HG02840 (cell line): ENCODE measurements at regions not wholly inside any gene's neighbourhood (a gene's known extent, or its start where the extent isn't known, plus 50 kb on each side); places are given as distances from the start of the nearest gene placed in this dataset.
"Not testable (repeated sequence)": the region's sequence is repeated elsewhere in the genome, so short reads cannot be mapped to it uniquely, and the experiment has no call there.

ENCODE experiments used
- ATAC-seq: cut with Tn5 transposase; IDR thresholded peaks from one replicate; pipeline ENCODE4 v1.9.1; 2021; ENCODE audit warnings: mild to moderate bottlenecking, moderate library complexity, moderate number of reproducible peaks; ENCODE audit not compliant: unreplicated experiment, low FRiP score

GRCh38 chr7:82625377-82625776, 181.8 kb upstream of the CACNA2D1 start:
- ATAC-seq, result no peak

- ATAC-seq, result no peak
These were observed 181.4 kb upstream of the CACNA2D1 start for GRCh38 chr7:82624965-82625364.

GRCh38 chr7:82624337-82624736, 180.8 kb upstream of the CACNA2D1 start:
- no peak for ATAC-seq

GRCh38 chr7:82623812-82624211, 180.2 kb upstream of the CACNA2D1 start:
- no peak for ATAC-seq

GRCh38 chr7:82617156-82617555, 173.6 kb upstream of the CACNA2D1 start:
- ATAC-seq, result no peak

- ATAC-seq, result no peak
These were observed 172.6 kb upstream of the CACNA2D1 start for GRCh38 chr7:82616059-82616728.

GRCh38 chr7:82615527-82615926, 171.9 kb upstream of the CACNA2D1 start:
- ATAC-seq, result no peak

- ATAC-seq, result no peak
These were observed 166.2 kb upstream of the CACNA2D1 start for GRCh38 chr7:82609746-82610145.

- no peak for ATAC-seq
These were observed 161.8 kb upstream of the CACNA2D1 start for GRCh38 chr7:82605247-82605864.

- ATAC-seq, result no peak
These were observed 158.5 kb upstream of the CACNA2D1 start for GRCh38 chr7:82602066-82602465.

GRCh38 chr7:82600531-82600930, 157.0 kb upstream of the CACNA2D1 start:
- no peak for ATAC-seq

- ATAC-seq, result no peak
These were observed 156.3 kb upstream of the CACNA2D1 start for GRCh38 chr7:82599895-82600294.

GRCh38 chr7:82598958-82599357, 155.4 kb upstream of the CACNA2D1 start:
- no peak for ATAC-seq

GRCh38 chr7:82595795-82596194, 152.2 kb upstream of the CACNA2D1 start:
- not testable (repeated sequence) for ATAC-seq

GRCh38 chr7:82595176-82595575, 151.6 kb upstream of the CACNA2D1 start:
- ATAC-seq, result no peak

- no peak for ATAC-seq
These were observed 151.1 kb upstream of the CACNA2D1 start for GRCh38 chr7:82594665-82595064.

GRCh38 chr7:82593780-82594179, 150.2 kb upstream of the CACNA2D1 start:
- no peak for ATAC-seq

GRCh38 chr7:82592416-82592815, 148.8 kb upstream of the CACNA2D1 start:
- ATAC-seq, result no peak

GRCh38 chr7:82579047-82579446, 135.5 kb upstream of the CACNA2D1 start:
- ATAC-seq, result no peak

GRCh38 chr7:82578430-82578829, 134.9 kb upstream of the CACNA2D1 start:
- no peak for ATAC-seq

- ATAC-seq, result peak; percentile 84
These were observed 128.8 kb upstream of the CACNA2D1 start for GRCh38 chr7:82572195-82572880.

- ATAC-seq, result not testable (repeated sequence)
These were observed 127.5 kb upstream of the CACNA2D1 start for GRCh38 chr7:82571047-82571446.
